IPS-18a (cell line): ENCODE measurements at regions not wholly inside any gene's neighbourhood (a gene's known extent, or its start where the extent isn't known, plus 50 kb on each side); places are given as distances from the start of the nearest gene placed in this dataset.

Experiments
- H3K27ac ChIP-seq: one replicate; pipeline ENCODE4 v1.5.1; 2013; ENCODE audit warnings: low read length
- H3K27me3 ChIP-seq: one replicate; pipeline ENCODE4 v1.6.1; 2013; ENCODE audit warnings: mild to moderate bottlenecking, low read length; ENCODE audit not compliant: control insufficient read depth, insufficient read depth
- H3K36me3 ChIP-seq: one replicate; pipeline ENCODE4 v1.6.1; 2013; ENCODE audit warnings: low read depth, low read length; ENCODE audit not compliant: control insufficient read depth
- H3K4me1 ChIP-seq: one replicate; pipeline ENCODE4 v1.6.1; 2013; ENCODE audit warnings: low read depth, low read length; ENCODE audit not compliant: control insufficient read depth
- H3K4me3 ChIP-seq: one replicate; pipeline ENCODE4 v1.5.1; 2013; ENCODE audit warnings: low read length
- H3K9ac ChIP-seq: one replicate; pipeline ENCODE4 v1.6.1; 2013; ENCODE audit warnings: mild to moderate bottlenecking, low read length, moderate library complexity
- H3K9me3 ChIP-seq: one replicate; pipeline ENCODE4 v1.6.1; 2013; ENCODE audit warnings: low read depth, low read length; ENCODE audit not compliant: control insufficient read depth

DNA sequence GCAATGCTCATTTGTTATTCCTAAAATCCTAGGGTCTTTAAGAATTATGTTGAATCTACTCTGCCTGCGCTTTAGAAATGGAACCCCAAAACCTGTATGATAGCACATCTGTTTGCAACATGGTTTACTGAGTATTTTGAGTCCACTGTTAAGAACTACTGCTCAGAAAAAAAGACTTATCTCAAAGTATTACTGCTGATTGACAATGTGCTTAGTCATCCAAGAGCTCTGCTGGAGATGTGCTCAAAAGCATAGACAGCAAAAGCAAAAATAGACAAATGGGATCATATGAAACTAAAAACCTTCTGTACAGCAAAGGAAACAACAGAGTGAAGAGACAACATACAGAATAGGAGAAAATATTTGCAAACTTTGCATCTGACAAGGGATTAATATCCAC, 107.0 kb downstream of the CTH start:
- Histone ChIP-seq H3K36me3 (no peaks in the 10 kb centered on the region), H3K9me3 (no peaks in the 10 kb centered on the region), H3K9ac (no peak overlapping the region), H3K4me3 (no peak overlapping the region), H3K4me1 (no peaks in the 10 kb centered on the region), H3K27me3 (no peaks in the 10 kb centered on the region), H3K27ac (no peak overlapping the region)

DNA sequence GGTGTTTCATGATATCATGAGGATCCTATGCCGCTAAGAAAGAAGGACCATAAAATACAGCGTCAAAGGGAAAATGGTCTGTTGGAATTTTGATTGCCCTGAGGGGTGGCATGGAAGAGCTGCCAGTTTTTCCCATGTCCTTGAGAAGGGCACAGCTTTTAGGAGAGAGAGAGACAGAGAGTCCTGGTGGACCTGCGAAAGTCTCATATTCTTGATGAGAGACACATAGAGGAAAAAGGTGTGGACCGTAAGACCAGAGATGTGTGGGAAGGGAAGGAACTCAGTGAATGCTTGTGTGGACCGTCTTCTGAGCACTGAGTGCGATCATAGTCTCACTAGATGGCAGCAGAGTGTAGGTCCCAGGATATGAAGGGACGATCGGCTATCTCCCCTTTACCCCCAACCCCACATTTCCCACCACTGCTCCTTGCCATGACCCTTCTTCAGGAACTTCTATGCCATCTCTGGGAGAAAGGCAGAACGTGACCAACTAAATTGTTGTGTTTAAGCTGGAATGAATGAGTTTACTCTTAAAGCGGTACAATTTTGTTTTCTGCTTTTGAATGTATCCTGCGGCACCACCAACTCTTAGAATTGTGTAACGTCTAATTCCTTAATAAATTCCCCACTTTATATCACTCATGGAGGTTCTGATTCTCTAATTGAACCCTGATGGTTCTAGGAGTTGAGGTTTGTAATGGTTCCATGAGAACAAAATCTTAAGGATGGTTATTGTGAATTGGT, 117.7 kb downstream of the CTH start:
- Histone ChIP-seq H3K9me3 (no peaks in the 10 kb centered on the region), H3K27ac (no peak overlapping the region), H3K36me3 (no peaks in the 10 kb centered on the region), H3K4me1 (no peaks in the 10 kb centered on the region), H3K4me3 (no peak overlapping the region), H3K9ac (no peak overlapping the region), H3K27me3 (no peaks in the 10 kb centered on the region)

DNA sequence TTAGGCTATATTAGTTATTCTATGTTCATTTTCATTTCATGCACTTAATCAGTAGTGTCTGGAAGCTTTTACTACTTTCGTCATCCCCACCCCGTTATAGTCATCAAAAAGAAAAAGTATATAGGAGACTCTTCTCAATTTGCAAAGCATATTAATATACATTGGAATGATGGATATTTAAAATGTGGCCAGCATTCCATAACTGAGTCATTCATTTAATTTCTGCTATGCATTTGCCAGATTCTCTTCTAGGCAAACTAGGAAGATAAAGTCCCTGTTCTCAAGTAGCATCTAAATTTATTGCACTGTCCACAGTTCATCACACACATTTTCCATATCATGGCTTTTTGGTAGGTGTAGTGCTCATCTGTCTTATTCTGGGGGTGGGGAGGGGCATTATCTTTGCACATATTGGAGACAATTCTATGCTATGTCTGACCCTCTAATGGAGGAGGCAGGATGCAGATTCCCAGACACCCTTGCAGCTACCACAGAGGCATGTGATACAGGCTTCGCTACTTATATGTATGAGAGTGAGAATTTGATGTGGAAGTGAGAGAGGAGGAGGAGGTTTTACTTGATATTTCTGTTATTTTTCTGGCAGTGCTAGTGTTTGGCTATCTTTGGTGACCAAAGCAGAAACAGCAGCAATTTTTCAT, 125.8 kb downstream of the CTH start:
- H3K27ac ChIP-seq, result no peak overlapping the region
- H3K9me3 ChIP-seq, result no peaks in the 10 kb centered on the region
- H3K4me3 ChIP-seq, result no peak overlapping the region
- no peaks in the 10 kb centered on the region for H3K36me3 ChIP-seq
- no peak overlapping the region for H3K9ac ChIP-seq
- H3K4me1 ChIP-seq, result no peaks in the 10 kb centered on the region
- no peaks in the 10 kb centered on the region for H3K27me3 ChIP-seq

DNA sequence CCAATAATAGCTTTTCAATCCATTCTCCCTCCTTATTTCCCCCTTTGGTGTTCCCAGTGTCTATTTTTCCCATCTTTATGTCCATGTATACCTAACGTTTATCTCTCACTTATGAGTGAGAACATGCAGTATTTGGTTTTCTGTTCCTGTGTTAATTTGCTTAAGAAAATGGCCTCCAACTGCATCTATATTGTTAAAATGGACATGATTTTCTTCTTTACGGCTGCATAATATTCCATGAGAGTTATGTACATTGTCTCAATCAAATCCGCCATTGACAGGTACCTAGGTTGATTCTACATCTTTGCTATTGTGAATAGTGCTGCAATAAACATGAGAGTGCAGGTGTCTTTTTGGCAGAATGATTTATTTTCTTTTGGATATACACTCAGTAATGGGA, 126.7 kb downstream of the CTH start:
- Histone ChIP-seq H3K4me3 (no peak overlapping the region), H3K4me1 (no peaks in the 10 kb centered on the region), H3K36me3 (no peaks in the 10 kb centered on the region), H3K27me3 (no peaks in the 10 kb centered on the region), H3K9me3 (no peaks in the 10 kb centered on the region), H3K27ac (no peak overlapping the region), H3K9ac (no peak overlapping the region)

DNA sequence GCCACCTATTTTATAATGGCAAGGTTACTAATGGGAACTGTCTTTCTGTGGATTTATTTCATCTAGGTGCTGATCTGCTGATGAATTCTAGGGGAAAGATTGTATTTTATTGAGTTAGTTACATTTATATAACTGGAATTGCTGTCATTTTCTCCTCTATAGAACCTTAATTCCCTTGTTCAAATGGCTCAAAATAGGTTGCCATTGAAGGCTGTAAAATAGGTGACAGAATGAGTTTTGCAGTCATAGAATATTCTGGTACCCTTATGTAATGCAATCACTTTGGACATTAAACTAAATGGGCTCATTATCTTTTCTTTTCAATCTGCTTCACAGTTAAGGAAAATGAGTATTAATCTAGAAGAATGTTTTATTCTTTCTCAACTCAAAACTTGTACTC, 131.0 kb downstream of the CTH start:
- Histone ChIP-seq H3K4me1 (peaks cover 8% of the 10 kb centered on the region), H3K4me3 (no peak overlapping the region), H3K36me3 (no peaks in the 10 kb centered on the region), H3K27me3 (no peaks in the 10 kb centered on the region), H3K27ac (no peak overlapping the region), H3K9me3 (no peaks in the 10 kb centered on the region), H3K9ac (no peak overlapping the region)

DNA sequence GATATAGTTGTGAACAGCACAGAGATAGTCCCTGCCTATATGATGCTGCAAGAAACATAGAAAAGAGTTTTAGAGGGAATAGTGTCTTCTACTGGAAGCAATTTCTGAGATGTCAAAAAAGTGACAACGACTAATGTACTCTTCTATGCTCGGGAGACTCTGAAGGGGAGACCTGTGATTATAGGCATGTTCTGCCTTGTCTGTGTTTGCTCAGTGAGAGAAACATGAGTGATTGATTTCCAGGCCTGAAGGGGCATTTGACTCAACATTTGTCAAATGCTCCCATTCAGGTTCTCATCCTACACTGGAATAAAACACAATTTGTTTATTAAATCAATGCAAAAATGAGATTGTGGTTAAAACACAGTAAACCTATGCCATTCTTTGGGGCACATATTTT, 131.8 kb downstream of the CTH start:
- Histone ChIP-seq H3K9ac (no peak overlapping the region), H3K9me3 (no peaks in the 10 kb centered on the region), H3K27me3 (no peaks in the 10 kb centered on the region), H3K4me1 (peaks cover 9% of the 10 kb centered on the region), H3K27ac (no peak overlapping the region), H3K4me3 (no peak overlapping the region), H3K36me3 (no peaks in the 10 kb centered on the region)

DNA sequence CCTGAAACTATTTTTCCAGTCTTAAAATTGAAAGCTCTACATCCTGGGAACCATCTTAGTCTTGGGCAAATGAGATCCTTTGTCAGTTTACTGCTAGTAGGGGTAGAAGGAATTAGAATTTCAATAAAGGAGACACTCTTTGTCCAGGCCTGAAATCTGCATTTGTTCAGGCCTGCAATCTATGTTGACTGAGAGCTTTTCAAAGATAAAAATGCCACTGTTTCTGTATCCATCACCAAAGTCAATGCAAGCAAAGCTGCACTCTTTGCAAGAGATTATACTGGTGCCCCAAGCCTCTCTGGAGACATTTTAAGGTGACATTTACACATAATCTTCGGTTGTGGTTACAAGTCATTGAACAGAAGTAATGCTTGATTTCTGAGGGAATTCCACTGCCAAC, 135.7 kb downstream of the CTH start:
- Histone ChIP-seq H3K9me3 (no peaks in the 10 kb centered on the region), H3K9ac (no peak overlapping the region), H3K27me3 (no peaks in the 10 kb centered on the region), H3K4me1 (peaks cover 9% of the 10 kb centered on the region), H3K27ac (no peak overlapping the region), H3K36me3 (no peaks in the 10 kb centered on the region), H3K4me3 (no peak overlapping the region)

DNA sequence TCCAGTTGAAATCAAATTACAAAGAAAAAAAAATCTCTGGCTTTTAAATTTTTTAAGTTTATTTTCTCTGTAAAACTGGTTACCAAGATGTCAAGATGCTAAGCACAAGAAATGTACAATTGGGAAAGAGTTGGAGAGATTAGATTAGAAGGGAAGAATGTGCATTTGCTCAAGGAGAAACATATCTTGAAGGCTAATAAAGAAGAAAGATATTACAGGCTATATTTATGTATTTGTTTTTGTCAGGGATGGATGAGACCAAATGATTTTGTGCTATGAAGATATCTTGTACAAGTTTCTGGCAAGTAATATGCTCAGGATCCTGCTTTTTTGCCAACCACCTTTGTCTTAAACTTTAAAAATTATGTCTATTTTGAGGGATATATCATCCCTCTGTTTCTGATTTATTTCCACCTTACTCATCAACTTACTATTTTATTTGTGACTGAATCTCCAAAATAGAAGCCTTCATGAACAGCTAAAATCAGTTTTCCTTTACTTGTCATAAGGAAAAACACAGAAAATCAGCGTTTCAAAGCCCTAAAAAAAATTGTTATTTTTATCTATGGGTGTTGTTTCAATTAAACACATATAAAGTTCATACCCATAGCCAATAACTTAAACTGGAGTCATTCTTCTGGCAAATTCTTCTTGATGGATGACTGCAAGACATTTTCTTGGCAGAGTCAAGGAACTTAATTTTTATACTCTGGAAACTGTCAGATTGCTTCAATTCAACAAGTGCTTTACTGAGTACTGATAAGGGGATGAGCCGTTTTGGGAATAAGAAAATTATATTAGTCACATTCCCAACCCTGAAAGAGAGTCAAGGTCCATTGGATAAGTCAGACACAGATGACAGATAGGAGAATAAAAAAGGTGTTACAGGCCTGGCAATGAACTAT, 141.8 kb downstream of the CTH start:
- Histone ChIP-seq H3K9me3 (no peaks in the 10 kb centered on the region), H3K9ac (no peak overlapping the region), H3K4me3 (no peak overlapping the region), H3K27me3 (no peaks in the 10 kb centered on the region), H3K27ac (no peak overlapping the region), H3K4me1 (peaks cover 18% of the 10 kb centered on the region), H3K36me3 (no peaks in the 10 kb centered on the region)

DNA sequence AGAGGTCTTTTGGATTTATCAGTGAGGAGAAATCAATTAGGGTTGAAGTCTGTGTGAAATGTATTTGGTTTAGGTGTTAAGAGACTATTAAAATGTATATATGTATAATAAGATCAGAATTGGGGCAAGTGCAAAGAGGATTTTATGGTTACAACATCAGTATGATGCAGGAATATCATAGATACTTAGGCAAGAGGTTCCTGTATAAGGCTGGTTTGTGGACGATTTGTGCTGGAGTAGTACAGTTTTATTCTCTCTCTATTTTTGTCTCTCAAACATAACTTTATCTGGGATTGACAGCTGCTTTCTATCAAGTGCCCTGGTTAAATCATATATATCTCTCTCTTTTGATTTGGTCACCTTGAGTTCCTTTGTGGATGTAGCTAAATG, 142.5 kb downstream of the CTH start:
- no peak overlapping the region for H3K27ac ChIP-seq
- no peaks in the 10 kb centered on the region for H3K27me3 ChIP-seq
- H3K9ac ChIP-seq, result no peak overlapping the region

DNA sequence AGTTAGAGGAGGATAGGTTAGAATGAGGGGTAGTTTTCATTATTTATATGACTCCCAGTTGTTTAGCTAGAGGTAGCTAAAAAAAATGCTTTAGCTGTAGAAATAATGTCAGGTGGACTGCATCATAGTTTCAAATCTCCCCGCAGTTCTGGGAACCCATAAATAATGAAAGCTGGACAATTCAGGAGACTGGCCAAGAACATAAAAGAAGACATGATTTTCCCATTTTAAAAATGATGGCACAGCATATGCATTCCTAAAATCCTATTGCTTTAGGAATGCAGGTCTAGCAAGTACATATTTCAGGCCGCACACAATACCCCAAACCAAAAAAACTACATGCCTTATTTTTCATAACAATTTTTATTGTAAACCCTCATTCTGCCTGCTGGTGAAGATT, 143.3 kb downstream of the CTH start:
- no peak overlapping the region for H3K27ac ChIP-seq
- no peak overlapping the region for H3K4me3 ChIP-seq
- H3K9ac ChIP-seq, result no peak overlapping the region
- H3K27me3 ChIP-seq, result no peaks in the 10 kb centered on the region
- no peaks in the 10 kb centered on the region for H3K36me3 ChIP-seq
- peaks cover 18% of the 10 kb centered on the region for H3K4me1 ChIP-seq
- no peaks in the 10 kb centered on the region for H3K9me3 ChIP-seq

More for the DNA sequence above, 142.5 kb downstream of the CTH start:
- Histone ChIP-seq H3K36me3 (no peaks in the 10 kb centered on the region), H3K4me1 (peaks cover 18% of the 10 kb centered on the region), H3K9me3 (no peaks in the 10 kb centered on the region), H3K4me3 (no peak overlapping the region)

DNA sequence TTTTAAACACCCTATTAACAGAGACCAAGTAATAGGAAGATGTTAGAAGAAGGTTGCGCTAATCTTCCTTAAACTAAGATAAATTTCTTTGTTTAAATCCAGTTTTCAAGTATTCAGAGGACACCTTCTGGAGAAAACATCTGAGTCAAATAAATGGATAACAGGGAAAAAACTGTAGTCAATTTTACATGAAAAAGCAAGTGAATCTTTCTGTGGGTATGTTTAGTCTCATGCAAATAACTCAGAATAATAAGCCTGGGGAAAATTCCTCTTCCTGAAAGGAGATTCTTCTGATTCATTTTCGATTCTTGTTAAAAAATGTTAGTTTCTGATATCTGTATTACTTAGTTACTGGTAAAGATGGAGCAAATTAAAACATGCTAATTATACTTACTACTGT, 145.5 kb downstream of the CTH start:
- H3K9ac ChIP-seq, result no peak overlapping the region
- H3K27me3 ChIP-seq, result no peaks in the 10 kb centered on the region
- no peak overlapping the region for H3K4me3 ChIP-seq
- no peak overlapping the region for H3K27ac ChIP-seq
- H3K4me1 ChIP-seq, result peaks cover 18% of the 10 kb centered on the region
- no peaks in the 10 kb centered on the region for H3K36me3 ChIP-seq
- H3K9me3 ChIP-seq, result no peaks in the 10 kb centered on the region
